GM12891 (cell line): ENCODE measurements at regions not wholly inside any gene's neighbourhood (a gene's known extent, or its start where the extent isn't known, plus 50 kb on each side); places are given as distances from the start of the nearest gene placed in this dataset.

Source experiments
- DNase-seq: peaks from one replicate; pipeline ENCODE4 v3.0.0; 2011; ENCODE audit warnings: low spot score; ENCODE audit not compliant: insufficient read length
- FAIRE-seq: peaks from 2 replicates; lab custom pipeline; 2011; peaks lifted over from hg19 to GRCh38; lab: Jason Lieb, UNC
- PAX5 ChIP-seq: IDR thresholded peaks from 2 replicates; pipeline ENCODE4 v1.6.1; 2011; ENCODE audit warnings: low read length, moderate library complexity, mild to moderate bottlenecking; ENCODE audit not compliant: insufficient read depth, severe bottlenecking
- POLR2A ChIP-seq: IDR thresholded peaks from 2 replicates; pipeline ENCODE4 v1.6.1; 2011; ENCODE audit warnings: low read depth, low read length, control low read depth
- POLR2AphosphoS5 ChIP-seq: IDR thresholded peaks from 2 replicates; pipeline ENCODE4 v1.6.1; 2011; ENCODE audit warnings: low read depth, low read length, control low read depth
- POU2F2 ChIP-seq: IDR thresholded peaks from 2 replicates; pipeline ENCODE4 v1.6.1; 2011; ENCODE audit warnings: low read depth, mild to moderate bottlenecking, control low read depth, low read length, moderate library complexity
- SPI1 ChIP-seq: IDR thresholded peaks from 2 replicates; pipeline ENCODE4 v1.6.1; 2011; ENCODE audit warnings: low read depth, low read length, control low read depth
- TAF1 ChIP-seq: IDR thresholded peaks from 2 replicates; pipeline ENCODE4 v1.6.1; 2011; ENCODE audit warnings: low read depth, low read length, control low read depth

DNA sequence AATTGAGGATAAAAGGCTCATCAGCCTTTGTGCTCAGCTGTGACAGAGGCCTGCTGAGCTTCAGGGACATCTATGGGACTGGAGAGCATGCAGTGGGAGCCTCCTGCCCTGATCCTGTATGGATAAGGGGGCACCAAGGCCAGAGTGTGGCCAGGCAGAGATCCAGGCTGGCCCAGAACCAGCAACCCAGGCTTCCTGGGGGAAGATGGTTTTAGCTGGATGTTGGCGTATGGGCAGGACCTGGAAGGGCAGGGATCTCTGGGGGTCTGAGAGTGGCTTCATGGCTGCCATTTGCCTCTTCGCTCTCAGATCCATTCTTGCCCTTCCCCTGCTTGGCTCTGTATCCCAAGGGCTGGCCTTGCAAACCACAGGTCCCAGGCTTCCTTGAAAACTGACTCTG is 169.9 kb downstream of the MACROH2A1 start:
- TF ChIP-seq POLR2A, result no peak
- no peak for TF ChIP-seq PAX5
- no peak for TF ChIP-seq POLR2AphosphoS5
- no peak for TF ChIP-seq SPI1
- no peak for TF ChIP-seq POU2F2
- no peak for TF ChIP-seq TAF1
- no peak for FAIRE-seq
- no peak for DNase-seq

GRCh38 chr5:135228222-135228621 is 170.8 kb downstream of the MACROH2A1 start:
- no peak for FAIRE-seq

GRCh38 chr5:135227064-135228022 is 171.7 kb downstream of the MACROH2A1 start:
- DNase-seq, result no peak
- TF ChIP-seq POLR2AphosphoS5 (no peak), POLR2A (no peak), PAX5 (no peak), POU2F2 (no peak), SPI1 (no peak), TAF1 (no peak)
- FAIRE-seq, result no peak

More at GRCh38 chr5:135228222-135228621, 170.8 kb downstream of the MACROH2A1 start:
- TF ChIP-seq TAF1 (no peak), POLR2AphosphoS5 (no peak), PAX5 (no peak), POU2F2 (no peak), POLR2A (no peak), SPI1 (no peak)
- no peak for DNase-seq

DNA sequence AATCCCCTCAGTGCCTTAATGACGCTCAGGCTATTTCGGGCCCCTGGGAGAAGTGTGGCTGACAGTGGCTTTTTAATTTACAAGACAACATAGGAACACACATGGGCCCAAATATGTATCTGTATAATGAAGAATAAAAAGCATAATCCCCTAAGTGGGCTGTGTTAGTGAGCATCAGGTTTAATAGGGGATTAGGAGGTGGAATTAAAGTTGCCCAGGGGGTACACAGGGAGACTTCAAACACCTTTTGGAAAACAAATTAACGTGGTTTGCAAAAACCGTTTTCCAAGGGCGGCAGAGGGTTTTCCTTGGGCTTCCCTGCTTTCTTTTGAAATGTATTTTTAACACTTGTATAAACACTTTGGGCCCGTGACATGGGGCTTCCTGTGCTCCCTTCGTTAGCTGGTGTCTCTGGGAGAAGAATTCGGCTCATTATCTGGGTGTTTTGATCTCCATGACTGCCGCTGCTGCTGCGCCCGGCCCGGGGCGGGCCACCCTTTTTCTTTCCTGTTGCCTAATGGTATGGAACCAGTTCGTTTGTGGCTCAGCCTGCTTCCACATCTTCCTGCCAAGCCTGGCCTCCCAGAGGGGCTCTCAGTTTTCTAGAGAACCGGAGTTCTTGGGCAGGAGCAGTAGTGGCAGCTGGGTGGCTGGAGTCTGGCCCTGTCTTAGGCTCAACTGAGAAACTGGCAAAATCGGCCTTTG is 173.0 kb downstream of the MACROH2A1 start:
- no peak for DNase-seq
- FAIRE-seq, result no peak

DNA sequence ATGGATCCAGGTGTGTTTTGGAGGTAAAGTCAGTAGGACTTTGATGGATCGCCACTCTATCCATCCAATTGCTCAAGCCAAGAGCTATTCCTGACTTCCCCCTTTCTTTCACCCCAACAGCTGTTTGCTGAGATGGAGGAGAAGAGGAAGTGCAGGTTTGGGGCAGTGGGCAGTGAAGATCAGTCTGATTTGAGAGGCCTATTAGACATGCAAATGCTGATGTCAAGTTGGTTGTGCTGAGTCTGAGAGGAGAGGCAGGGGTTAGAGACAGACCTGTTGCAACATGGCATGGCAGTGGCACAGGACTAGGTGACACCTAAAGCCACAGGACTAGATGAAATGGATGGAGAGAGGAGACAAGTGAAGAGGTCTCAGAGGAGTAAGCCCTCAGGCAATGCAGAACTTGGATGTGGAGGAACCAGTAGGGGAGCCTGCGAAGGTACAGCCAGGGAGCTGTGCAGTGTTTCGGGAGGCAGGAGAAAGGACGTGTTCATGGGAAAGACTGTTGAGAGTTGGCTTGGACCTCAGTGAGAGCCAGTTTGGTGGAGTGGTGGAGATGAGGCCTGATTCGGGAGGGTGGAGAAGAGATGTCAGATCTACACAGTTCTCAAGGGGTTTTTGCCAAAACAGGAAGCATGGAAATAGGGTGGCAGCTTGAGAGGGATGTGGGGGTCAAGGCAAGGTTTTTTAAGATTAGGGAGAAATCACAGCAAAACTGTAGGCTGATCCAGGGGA is 175.0 kb downstream of the MACROH2A1 start:
- no peak for TF ChIP-seq POLR2AphosphoS5
- TF ChIP-seq PAX5, result no peak
- TF ChIP-seq SPI1, result peak; percentile 32; the same call in 1 of the 2 replicates
- TF ChIP-seq POLR2A, result no peak
- no peak for TF ChIP-seq POU2F2
- TF ChIP-seq TAF1, result no peak
- FAIRE-seq (no peak), DNase-seq (no peak)

More for the DNA sequence above, 173.0 kb downstream of the MACROH2A1 start:
- TF ChIP-seq PAX5 (no peak), POU2F2 (no peak), POLR2A (no peak), SPI1 (no peak), POLR2AphosphoS5 (no peak), TAF1 (no peak)

- FAIRE-seq (no peak), DNase-seq (no peak)
- TF ChIP-seq TAF1 (no peak), SPI1 (no peak), POLR2A (no peak), POU2F2 (no peak), PAX5 (no peak), POLR2AphosphoS5 (no peak)
Measured at GRCh38 chr5:135223404-135223803, 175.6 kb downstream of the MACROH2A1 start.

DNA sequence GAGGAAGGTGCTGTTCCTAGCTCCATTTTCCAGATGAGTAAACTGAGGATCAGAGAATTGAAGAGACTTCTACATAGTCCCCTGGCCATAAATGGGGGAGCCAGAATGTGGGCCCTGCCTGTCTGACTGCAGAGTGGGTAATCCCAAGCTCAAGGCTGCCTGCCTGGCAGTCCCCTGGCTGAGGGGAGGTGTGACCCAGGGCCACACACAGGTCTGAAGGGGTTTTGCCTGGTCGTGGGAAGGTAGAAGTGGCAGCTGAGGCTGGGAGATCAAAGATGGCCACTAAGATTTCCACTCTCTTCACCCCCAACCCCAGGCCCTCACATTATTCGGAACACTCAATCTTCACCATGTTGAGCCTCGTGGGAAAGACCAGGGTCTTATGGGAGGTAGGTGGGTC is 176.3 kb downstream of the MACROH2A1 start:
- no peak for TF ChIP-seq POU2F2
- no peak for TF ChIP-seq PAX5
- TF ChIP-seq SPI1, result no peak
- no peak for TF ChIP-seq TAF1
- TF ChIP-seq POLR2AphosphoS5, result no peak
- no peak for TF ChIP-seq POLR2A
- no peak for DNase-seq

DNA sequence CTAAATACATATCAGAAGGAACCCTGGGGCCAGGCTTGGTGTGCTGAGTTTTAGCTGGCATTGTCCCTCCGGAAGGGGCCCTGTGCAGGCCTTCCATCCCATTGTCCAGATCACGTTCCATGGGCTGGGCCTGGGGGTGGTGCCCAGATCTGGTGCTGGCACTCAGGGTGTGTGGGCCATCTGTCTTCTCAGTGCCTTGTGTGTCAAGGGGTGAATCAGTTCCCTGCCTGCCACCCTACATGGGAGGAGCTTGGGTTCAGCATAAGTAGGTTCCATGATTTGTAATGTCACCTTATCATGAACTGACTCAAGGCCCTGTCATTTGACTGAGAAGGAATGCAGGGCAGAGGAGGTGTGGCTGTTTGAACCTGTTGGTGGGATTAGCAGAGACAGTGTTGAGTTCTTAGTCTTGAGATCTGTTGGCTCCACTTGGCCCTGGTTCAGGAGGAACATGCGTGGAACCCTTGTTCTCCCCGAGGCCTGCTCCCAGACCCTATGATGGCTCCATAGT is 176.8 kb downstream of the MACROH2A1 start:
- no peak for FAIRE-seq
- DNase-seq, result no peak
- TF ChIP-seq POU2F2 (no peak), TAF1 (no peak), PAX5 (no peak), SPI1 (no peak), POLR2AphosphoS5 (no peak), POLR2A (no peak)

More for the DNA sequence above, 176.3 kb downstream of the MACROH2A1 start:
- no peak for FAIRE-seq
